Astrocyte of the spinal cord (primary cell): ENCODE measurements at regions not wholly inside any gene's neighbourhood (a gene's known extent, or its start where the extent isn't known, plus 50 kb on each side); places are given as distances from the start of the nearest gene placed in this dataset.

Experiments
- DNase-seq: peaks from one replicate; pipeline ENCODE4 v3.0.0; 2011; ENCODE audit warnings: low read depth, low spot score
- H3K4me3 ChIP-seq: 2 replicates; pipeline ENCODE4 v1.5.1; 2011; ENCODE audit warnings: low read depth, mild to moderate bottlenecking, low read length, moderate library complexity
- CTCF ChIP-seq: IDR thresholded peaks from 2 replicates; pipeline ENCODE4 v1.5.1; 2012; ENCODE audit warnings: low read depth, mild to moderate bottlenecking, low read length, inconsistent platforms
- in situ Hi-C: cut with HindIII; loops from 2 replicates; pipeline ENCODE4 v1.10.0; 2017; ENCODE audit warnings: low sequenced_read_pairs

DNA sequence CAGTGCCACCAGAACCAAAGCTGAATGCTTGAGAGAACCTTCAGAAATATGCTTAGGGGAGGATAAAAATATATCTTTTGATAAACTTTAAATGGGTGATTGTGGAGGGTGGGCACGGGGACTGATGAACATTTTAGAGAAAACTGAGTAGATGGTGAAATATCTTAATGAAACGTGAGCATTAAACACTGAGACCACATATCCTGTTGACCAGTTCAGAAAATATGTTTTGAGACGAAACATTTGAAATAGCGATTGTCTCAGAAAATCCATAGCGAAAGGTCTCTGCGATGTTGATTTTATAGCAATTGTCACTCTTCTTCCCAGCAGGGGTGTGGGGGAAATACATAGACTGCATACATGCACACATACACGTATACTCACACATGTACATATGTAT is 231.0 kb downstream of the ESM1 start:
- in situ Hi-C loops = no loop called here
- H3K4me3 ChIP-seq = no peak overlapping the region
- no peak for TF ChIP-seq CTCF
- no peak for DNase-seq

GRCh38 chr5:54753753-54754152 is 231.6 kb downstream of the ESM1 start:
- H3K4me3 ChIP-seq = no peak overlapping the region
- TF ChIP-seq CTCF = no peak
- no peak for DNase-seq
- in situ Hi-C loops = no loop called here

DNA sequence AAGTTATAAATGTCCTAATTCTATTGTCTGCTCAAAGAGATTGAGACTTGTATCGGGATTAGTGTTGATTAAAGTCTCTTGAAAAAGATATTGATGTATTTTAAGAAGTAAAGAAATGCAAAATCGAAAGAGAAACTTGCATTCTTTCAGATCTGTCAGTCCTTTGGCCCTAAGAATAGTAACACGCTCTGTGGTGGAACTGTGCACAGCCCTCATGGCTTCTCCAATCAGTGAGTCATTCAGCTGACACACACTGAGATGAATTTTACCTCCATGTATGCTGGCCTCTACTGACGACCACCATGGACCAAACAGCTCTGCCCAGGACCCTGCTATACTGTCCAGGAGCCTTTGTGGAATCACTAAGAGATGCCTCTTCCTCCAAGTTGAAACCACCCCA is 232.4 kb downstream of the ESM1 start:
- H3K4me3 ChIP-seq = no peak overlapping the region
- TF ChIP-seq CTCF = no peak
- DNase-seq = peak; percentile 65
- in situ Hi-C loops = no loop called here

GRCh38 chr5:54748527-54748926 is 231.0 kb downstream of the SNX18 start:
- in situ Hi-C loops = no loop called here
- H3K4me3 ChIP-seq = no peak overlapping the region
- no peak for TF ChIP-seq CTCF
- no peak for DNase-seq

- no peak for TF ChIP-seq CTCF
Measured at GRCh38 chr5:54746777-54747398, 229.3 kb downstream of the SNX18 start.

GRCh38 chr5:54746346-54746745 is 228.8 kb downstream of the SNX18 start:
- DNase-seq = no peak
- in situ Hi-C loops = no loop called here
- TF ChIP-seq CTCF = no peak
- H3K4me3 ChIP-seq = no peak overlapping the region

More at GRCh38 chr5:54746777-54747398, 229.3 kb downstream of the SNX18 start:
- in situ Hi-C loops = no loop called here
- DNase-seq = no peak
- no peak overlapping the region for H3K4me3 ChIP-seq
